Suprapubic skin (tissue), 4 donors: ENCODE measurements at regions not wholly inside any gene's neighbourhood (a gene's known extent, or its start where the extent isn't known, plus 50 kb on each side); places are given as distances from the start of the nearest gene placed in this dataset.

Experiments used
- EP300 ChIP-seq: sonication (generic); formaldehyde crosslinking; IDR thresholded peaks from one replicate; pipeline ENCODE4 v1.6.1; 2017; ENCODE audit warnings: antibody characterized with exemption
- POLR2AphosphoS5 ChIP-seq, 3 donors: sonication (generic); formaldehyde crosslinking; IDR thresholded peaks; one replicate each; pipeline ENCODE4 v1.6.1; 2017; ENCODE audit warnings: antibody characterized with exemption in 3 of 3
- TF ChIP-seq, protein P1 (sequence below), 2 donors: fragments of 200-600 bp in 1 of 2; fragments of 450-650 bp in 1 of 2; sonication (generic) in 1 of 2; IDR thresholded peaks; one replicate each; pipeline ENCODE4 v1.5.1; 2016 to 2019; ENCODE audit warnings: antibody characterized with exemption in 2 of 2, mild to moderate bottlenecking in 1 of 2, moderate library complexity in 1 of 2

DNA sequence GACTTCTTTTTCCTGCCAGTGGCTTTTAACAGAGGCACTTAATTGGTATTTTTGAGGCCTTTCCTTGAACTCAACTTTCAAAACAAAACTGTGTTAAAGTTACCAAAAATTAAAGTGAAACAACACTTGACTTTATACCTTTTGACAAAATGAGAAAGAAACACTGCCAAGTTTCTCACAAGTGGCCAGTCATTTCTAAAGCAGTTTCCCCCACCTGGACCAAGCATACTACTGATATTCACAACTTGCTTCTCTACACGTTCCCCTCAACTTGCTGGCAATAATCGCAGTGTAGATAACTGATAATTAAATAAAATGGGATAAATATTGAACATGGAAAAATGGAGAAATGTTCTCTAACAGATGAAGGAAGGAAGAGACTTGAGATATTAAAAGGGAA lies 135.7 kb downstream of the TLR4 start:
- TF ChIP-seq, protein P1, sequence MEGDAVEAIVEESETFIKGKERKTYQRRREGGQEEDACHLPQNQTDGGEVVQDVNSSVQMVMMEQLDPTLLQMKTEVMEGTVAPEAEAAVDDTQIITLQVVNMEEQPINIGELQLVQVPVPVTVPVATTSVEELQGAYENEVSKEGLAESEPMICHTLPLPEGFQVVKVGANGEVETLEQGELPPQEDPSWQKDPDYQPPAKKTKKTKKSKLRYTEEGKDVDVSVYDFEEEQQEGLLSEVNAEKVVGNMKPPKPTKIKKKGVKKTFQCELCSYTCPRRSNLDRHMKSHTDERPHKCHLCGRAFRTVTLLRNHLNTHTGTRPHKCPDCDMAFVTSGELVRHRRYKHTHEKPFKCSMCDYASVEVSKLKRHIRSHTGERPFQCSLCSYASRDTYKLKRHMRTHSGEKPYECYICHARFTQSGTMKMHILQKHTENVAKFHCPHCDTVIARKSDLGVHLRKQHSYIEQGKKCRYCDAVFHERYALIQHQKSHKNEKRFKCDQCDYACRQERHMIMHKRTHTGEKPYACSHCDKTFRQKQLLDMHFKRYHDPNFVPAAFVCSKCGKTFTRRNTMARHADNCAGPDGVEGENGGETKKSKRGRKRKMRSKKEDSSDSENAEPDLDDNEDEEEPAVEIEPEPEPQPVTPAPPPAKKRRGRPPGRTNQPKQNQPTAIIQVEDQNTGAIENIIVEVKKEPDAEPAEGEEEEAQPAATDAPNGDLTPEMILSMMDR (IDR thresholded peaks at IDR 0.05), result no peak
- TF ChIP-seq POLR2AphosphoS5 (IDR thresholded peaks at IDR 0.05) (no peak), EP300 (no peak)
